ENCODE measurements at regions not wholly inside any gene's neighbourhood (a gene's known extent, or its start where the extent isn't known, plus 50 kb on each side); places are given as distances from the start of the nearest gene placed in this dataset.
A peak's percentile ranks its signal among the peaks of the same experiment; 100 is the strongest.

GRCh38 chr12:14065616-14066015 lies 84.2 kb upstream of the GRIN2B start:
- H3K4me1 ChIP-seq = no peaks in the 10 kb centered on the region
- no peaks in the 10 kb centered on the region for H3K9me3 ChIP-seq
- H3K36me3 ChIP-seq = no peaks in the 10 kb centered on the region
- no peak overlapping the region for H3K4me3 ChIP-seq
- H3K27me3 ChIP-seq = no peaks in the 10 kb centered on the region
- ATAC-seq (no peak), DNase-seq (no peak)
- intact Hi-C loops (cut with DNase I) = no loop called here
- no peak overlapping the region for H3K27ac ChIP-seq
- TF ChIP-seq CTCF (IDR thresholded peaks at IDR 0.05) = no peak

DNA sequence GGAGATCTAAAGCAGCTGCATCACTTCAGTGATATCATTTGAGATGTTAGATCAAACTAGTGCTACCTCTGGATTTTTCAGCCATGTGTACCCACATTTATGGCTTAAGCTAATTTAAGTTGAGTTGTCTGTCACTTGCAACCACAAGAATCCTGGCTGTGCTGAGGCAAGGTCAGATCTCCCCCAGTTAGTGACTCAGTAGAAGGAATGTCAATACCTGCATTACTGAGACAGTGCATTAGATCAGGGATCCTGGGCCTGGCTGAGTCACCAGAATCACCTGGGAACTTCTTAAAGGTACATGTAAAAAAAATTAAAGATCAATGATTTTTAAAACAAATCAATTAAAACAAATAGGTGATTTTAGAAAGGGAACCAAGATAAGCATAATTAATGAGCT lies 84.6 kb upstream of the GRIN2B start:
- no peak for TF ChIP-seq CTCF (IDR thresholded peaks at IDR 0.05)
- Histone ChIP-seq H3K4me3 (no peak overlapping the region), H3K27me3 (no peaks in the 10 kb centered on the region), H3K9me3 (no peaks in the 10 kb centered on the region), H3K36me3 (no peaks in the 10 kb centered on the region), H3K4me1 (no peaks in the 10 kb centered on the region), H3K27ac (no peak overlapping the region)
- ATAC-seq = no peak
- intact Hi-C loops (cut with DNase I) = no loop called here
- DNase-seq = no peak

DNA sequence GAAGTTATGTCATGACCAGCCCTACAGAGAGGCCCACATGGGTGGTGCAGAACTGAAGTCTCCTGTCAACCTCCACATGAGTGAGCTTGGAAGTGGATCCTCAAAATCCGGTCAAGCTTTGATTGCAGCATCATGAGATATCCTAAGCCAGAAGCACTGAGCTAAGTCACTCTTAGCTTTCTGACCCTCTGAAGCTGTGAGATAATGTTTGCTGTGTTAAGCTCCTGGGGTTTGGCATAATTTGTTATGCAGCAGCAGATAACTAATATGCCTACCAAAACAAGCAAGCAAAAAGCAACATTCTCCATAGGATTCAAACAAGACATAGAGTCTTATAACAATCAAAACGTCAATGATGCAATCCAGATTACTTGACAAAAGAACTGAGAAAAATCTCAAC lies 87.6 kb upstream of the GRIN2B start:
- intact Hi-C loops (cut with DNase I) = no loop called here
- ATAC-seq (no peak), DNase-seq (no peak)
- no peaks in the 10 kb centered on the region for H3K36me3 ChIP-seq
- no peaks in the 10 kb centered on the region for H3K9me3 ChIP-seq
- TF ChIP-seq CTCF (IDR thresholded peaks at IDR 0.05) = no peak
- no peak overlapping the region for H3K4me3 ChIP-seq
- H3K27ac ChIP-seq = no peak overlapping the region
- no peaks in the 10 kb centered on the region for H3K4me1 ChIP-seq
- H3K27me3 ChIP-seq = no peaks in the 10 kb centered on the region

GRCh38 chr12:14071833-14072232 lies 90.4 kb upstream of the GRIN2B start:
- Histone ChIP-seq H3K4me1 (no peaks in the 10 kb centered on the region), H3K27ac (no peak overlapping the region), H3K36me3 (no peaks in the 10 kb centered on the region), H3K4me3 (no peak overlapping the region), H3K27me3 (no peaks in the 10 kb centered on the region), H3K9me3 (peaks cover 0 to 4% of the 10 kb centered on the region in 2 donors)
- intact Hi-C loops (cut with DNase I) = no loop called here
- TF ChIP-seq CTCF (IDR thresholded peaks at IDR 0.05) = no peak
- DNase-seq (no peak), ATAC-seq (no peak)

- intact Hi-C loops (cut with DNase I) = no loop called here
- H3K27ac ChIP-seq = no peak overlapping the region
Measured at GRCh38 chr12:14072987-14073386, 91.6 kb upstream of the GRIN2B start.

More at GRCh38 chr12:14072987-14073386, 91.6 kb upstream of the GRIN2B start:
- Histone ChIP-seq H3K4me3 (no peak overlapping the region), H3K36me3 (no peaks in the 10 kb centered on the region), H3K27me3 (no peaks in the 10 kb centered on the region), H3K4me1 (no peaks in the 10 kb centered on the region), H3K9me3 (peaks cover 0 to 12% of the 10 kb centered on the region in 2 donors)
- peak in 2 of 4 donors; percentile 26 for DNase-seq
- ATAC-seq = peak; percentile 31
- TF ChIP-seq CTCF (IDR thresholded peaks at IDR 0.05) = no peak

All from left lung (tissue), 4 donors.